Effector memory CD8-positive, alpha-beta T cell (primary cell): ENCODE measurements at regions not wholly inside any gene's neighbourhood (a gene's known extent, or its start where the extent isn't known, plus 50 kb on each side); places are given as distances from the start of the nearest gene placed in this dataset.

Source experiments
- ATAC-seq: fragments of 150-1000 bp; cut with Tn5 transposase; replicated peaks from 2 replicates; pipeline ENCODE4 v1.10.0; 2021; ENCODE audit warnings: mild to moderate bottlenecking, moderate library complexity
- DNase-seq, 3 experiments: peaks; one replicate each; pipeline ENCODE4 v3.0.0; 2021
- H3K27ac Mint-ChIP-seq, 2 donors: one replicate each; pipeline ENCODE4 v1.8.0; 2022; ENCODE audit warnings: mild to moderate bottlenecking in 2 of 2, mixed read lengths in 2 of 2, moderate library complexity in 2 of 2
- H3K27me3 Mint-ChIP-seq, 2 donors: one replicate each; pipeline ENCODE4 v1.8.0; 2022; ENCODE audit warnings: mixed read lengths in 2 of 2
- H3K36me3 Mint-ChIP-seq: one replicate; pipeline ENCODE4 v1.8.0; 2022; ENCODE audit warnings: mild to moderate bottlenecking, moderate library complexity, mixed read lengths; ENCODE audit not compliant: insufficient read depth
- H3K4me1 Mint-ChIP-seq, 2 donors: one replicate each; pipeline ENCODE4 v1.8.0; 2022; ENCODE audit warnings: low read depth in 2 of 2, mixed read lengths in 2 of 2
- H3K4me3 Mint-ChIP-seq, 2 donors: one replicate each; pipeline ENCODE4 v1.8.0; 2022; ENCODE audit warnings: mild to moderate bottlenecking in 2 of 2, mixed read lengths in 2 of 2, moderate library complexity in 2 of 2
- H3K9me3 Mint-ChIP-seq, 2 donors: one replicate each; pipeline ENCODE4 v1.8.0; 2022; ENCODE audit warnings: mixed read lengths in 2 of 2

DNA sequence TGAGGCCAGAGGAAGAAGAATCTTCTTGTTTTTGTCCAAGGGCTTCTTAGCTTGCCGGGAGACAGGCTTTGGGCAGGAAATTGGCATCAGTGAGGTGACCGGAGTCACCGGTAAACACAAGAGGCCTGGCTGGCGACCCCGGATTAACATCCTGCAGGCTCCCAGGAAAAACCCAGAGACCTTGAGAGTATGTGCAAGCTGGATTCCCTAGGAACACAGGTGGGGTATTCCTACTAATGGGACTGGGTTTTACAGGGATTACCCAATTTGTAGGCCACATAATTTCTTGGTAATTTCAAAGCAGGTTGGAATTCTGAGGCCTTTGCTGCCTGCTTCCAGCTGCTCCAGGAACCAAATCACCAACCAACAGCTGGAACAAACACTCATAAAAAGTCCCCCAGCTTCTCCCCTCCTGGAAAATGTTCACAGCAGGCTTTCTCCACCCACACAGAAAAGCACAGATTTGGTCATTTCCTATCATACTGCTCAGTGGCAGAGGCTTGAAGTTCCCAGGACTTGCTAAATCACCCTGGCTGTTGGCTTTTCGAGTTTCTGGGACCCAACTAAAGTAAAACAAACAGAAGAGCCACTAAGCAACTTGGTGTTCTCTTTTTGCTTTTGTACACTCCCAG, 258.8 kb downstream of the IRF8 start:
- ATAC-seq = no peak
- Mint-ChIP-seq H3K36me3 (peaks cover 2% of the 10 kb centered on the region), H3K27me3 (peaks cover 12 to 69% of the 10 kb centered on the region in 2 donors), H3K27ac (no peak overlapping the region), H3K4me3 (no peak overlapping the region), H3K4me1 (no peaks in the 10 kb centered on the region), H3K9me3 (peaks cover 0 to 2% of the 10 kb centered on the region in 2 donors)
- no peak for DNase-seq

DNA sequence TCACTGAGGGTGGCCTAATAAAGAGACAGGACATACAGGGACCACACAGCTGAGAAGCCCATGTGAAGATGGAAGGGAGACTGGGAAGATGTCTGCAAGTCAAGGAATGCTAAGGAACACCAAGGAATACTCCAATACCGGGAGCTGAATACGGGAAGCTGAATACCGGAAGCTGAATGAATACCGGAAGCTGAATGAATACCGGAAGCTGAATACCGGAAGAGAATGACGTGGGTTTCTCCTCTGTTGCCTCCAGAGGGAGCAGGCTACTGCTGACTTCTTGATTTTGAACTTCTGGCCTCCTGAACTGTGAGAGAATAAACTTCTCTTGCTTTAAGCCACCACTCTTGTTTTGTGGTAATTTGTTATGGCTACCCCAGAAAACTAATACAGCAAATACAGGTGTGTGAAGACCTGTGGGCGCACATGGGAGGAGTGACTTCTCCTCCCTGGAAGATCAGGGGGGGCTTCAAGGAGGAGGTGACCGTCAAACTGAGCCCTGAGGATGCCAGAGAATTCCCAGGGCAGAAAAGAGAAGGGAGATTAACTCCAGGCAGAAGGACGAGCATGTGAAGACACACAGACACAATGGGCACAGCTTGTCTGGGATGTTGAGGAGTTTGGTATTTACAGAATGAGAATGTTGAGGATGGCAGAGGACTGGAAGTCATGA, 259.9 kb downstream of the IRF8 start:
- Mint-ChIP-seq H3K36me3 (peaks cover 2% of the 10 kb centered on the region), H3K27ac (peak overlapping the region in 1 of 2 donors; percentile 41), H3K27me3 (peaks cover 6 to 69% of the 10 kb centered on the region in 2 donors)

DNA sequence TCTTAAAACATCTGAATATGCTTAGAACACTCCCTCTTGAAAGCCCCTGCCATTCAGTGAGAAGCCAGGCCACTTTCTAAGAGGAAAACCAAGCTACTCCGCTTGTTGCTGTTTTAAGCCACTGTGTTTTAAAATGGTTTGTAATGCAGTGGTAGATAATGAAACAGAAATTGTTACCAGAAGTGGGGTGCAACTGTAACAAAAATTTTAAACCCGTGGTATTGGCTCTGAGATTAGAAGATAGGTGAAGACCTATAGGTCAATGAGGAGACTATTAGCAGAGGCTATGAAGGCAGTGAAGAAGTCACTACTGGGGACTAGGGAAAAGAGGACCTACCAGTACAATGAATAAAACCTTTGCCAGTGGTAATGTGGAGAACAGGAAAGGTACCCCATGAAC, 266.5 kb downstream of the IRF8 start:
- no peaks in the 10 kb centered on the region for H3K36me3 Mint-ChIP-seq
- no peak overlapping the region for H3K4me3 Mint-ChIP-seq
- H3K4me1 Mint-ChIP-seq = no peaks in the 10 kb centered on the region
- H3K27ac Mint-ChIP-seq = no peak overlapping the region
- DNase-seq = no peak
- peaks cover 4 to 16% of the 10 kb centered on the region in 2 donors for H3K9me3 Mint-ChIP-seq
- ATAC-seq = no peak
- H3K27me3 Mint-ChIP-seq = peaks cover 39 to 79% of the 10 kb centered on the region in 2 donors

More for the DNA sequence above, 259.9 kb downstream of the IRF8 start:
- no peaks in the 10 kb centered on the region for H3K4me1 Mint-ChIP-seq
- ATAC-seq (no peak), DNase-seq (no peak)
- peaks cover 0 to 2% of the 10 kb centered on the region in 2 donors for H3K9me3 Mint-ChIP-seq
- peak overlapping the region in 1 of 2 donors; percentile 38 for H3K4me3 Mint-ChIP-seq

DNA sequence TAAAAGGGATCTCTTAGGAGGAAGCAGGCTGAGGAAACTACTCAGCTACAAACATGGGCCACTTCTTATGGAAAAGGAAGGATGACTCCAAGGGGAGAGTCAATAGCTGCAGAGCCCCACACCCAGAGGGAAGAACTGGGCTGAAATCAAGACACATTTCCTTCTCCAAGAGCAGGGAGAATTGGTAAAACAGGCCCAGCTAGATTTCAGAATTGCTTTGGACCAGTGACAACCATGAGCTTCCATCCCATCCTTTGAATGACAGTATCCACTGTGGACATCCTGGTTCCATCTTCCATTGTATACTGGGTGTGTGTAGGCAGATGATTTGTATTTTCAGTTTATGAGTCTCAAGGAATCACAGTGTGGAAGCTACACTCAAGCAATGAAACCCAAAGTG, 267.5 kb downstream of the IRF8 start:
- DNase-seq = no peak

DNA sequence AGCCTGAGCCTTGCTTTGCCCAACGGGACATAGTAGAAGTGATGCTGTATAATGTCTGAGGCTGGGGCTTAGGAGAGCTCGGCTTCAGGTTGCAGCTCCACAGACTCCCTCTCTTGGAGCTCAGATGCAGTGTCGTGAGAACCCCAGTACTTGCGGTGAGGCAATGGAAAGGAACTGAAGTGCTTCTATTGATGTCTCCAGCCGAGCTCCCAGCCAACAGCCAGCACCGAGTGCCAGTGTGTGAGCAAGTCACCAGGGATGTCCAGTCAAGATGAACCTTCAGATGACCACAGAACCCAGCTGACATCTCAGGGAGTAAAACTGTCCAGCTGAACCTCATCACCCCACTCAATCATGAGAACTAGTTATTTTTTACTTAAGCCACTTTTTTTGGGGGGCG, 268.1 kb downstream of the IRF8 start:
- no peak for ATAC-seq
- Mint-ChIP-seq H3K4me3 (no peak overlapping the region), H3K27me3 (peaks cover 47 to 76% of the 10 kb centered on the region in 2 donors), H3K4me1 (no peaks in the 10 kb centered on the region), H3K9me3 (peaks cover 4 to 16% of the 10 kb centered on the region in 2 donors), H3K27ac (no peak overlapping the region), H3K36me3 (no peaks in the 10 kb centered on the region)
- no peak for DNase-seq

More for the DNA sequence above, 267.5 kb downstream of the IRF8 start:
- no peak for ATAC-seq
- no peak overlapping the region for H3K27ac Mint-ChIP-seq
- H3K4me3 Mint-ChIP-seq = no peak overlapping the region
- no peaks in the 10 kb centered on the region for H3K4me1 Mint-ChIP-seq
- peaks cover 4 to 16% of the 10 kb centered on the region in 2 donors for H3K9me3 Mint-ChIP-seq
- peaks cover 46 to 80% of the 10 kb centered on the region in 2 donors for H3K27me3 Mint-ChIP-seq
- no peaks in the 10 kb centered on the region for H3K36me3 Mint-ChIP-seq

DNA sequence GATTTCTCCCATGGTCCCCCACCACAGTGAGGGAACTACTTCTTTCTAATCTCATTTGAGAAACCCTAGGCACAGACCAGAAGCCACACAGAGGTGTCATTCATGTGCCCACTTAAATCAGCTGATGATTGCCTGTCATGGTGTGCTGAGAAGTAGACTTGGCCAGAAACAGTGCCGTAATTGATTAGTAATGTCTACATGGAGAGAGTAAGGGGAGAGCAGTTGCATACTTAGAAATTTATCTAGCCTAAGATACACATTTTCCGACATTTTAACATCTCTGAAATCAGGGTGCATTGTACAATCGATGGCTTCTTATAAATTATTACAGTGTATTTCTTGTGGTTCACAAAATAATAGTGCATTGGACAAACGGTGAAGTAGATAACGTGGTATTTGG, 271.8 kb downstream of the IRF8 start:
- DNase-seq (no peak), ATAC-seq (no peak)
- Mint-ChIP-seq H3K9me3 (peaks cover 1 to 3% of the 10 kb centered on the region in 2 donors), H3K27me3 (peaks cover 57 to 61% of the 10 kb centered on the region in 2 donors), H3K4me3 (no peak overlapping the region), H3K36me3 (no peaks in the 10 kb centered on the region), H3K4me1 (no peaks in the 10 kb centered on the region), H3K27ac (no peak overlapping the region)

DNA sequence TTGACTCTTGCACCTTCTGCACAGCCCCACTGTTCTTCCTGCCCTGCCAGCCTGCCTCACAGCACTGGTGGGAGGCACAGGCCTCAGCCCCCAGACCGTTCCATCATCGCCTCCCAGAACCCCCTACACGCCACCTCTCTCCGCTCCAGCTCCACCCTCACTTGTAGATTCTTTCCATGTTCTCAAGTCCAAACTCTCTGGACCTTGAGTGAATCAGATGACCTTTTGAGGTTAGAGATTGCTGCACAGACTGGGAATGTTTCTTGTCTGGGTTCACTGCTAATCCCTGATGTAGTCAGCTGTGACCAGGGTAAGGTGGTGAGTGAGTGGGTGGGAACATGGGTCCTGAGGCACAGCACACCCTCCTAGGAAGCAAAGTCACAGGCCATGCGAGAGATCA, 272.4 kb downstream of the IRF8 start:
- no peaks in the 10 kb centered on the region for H3K4me1 Mint-ChIP-seq
- H3K27ac Mint-ChIP-seq = no peak overlapping the region
- ATAC-seq (no peak), DNase-seq (no peak)
- H3K9me3 Mint-ChIP-seq = peaks cover 0 to under 1% of the 10 kb centered on the region in 2 donors
- H3K4me3 Mint-ChIP-seq = no peak overlapping the region
- peaks cover 55 to 58% of the 10 kb centered on the region in 2 donors for H3K27me3 Mint-ChIP-seq
- no peaks in the 10 kb centered on the region for H3K36me3 Mint-ChIP-seq

DNA sequence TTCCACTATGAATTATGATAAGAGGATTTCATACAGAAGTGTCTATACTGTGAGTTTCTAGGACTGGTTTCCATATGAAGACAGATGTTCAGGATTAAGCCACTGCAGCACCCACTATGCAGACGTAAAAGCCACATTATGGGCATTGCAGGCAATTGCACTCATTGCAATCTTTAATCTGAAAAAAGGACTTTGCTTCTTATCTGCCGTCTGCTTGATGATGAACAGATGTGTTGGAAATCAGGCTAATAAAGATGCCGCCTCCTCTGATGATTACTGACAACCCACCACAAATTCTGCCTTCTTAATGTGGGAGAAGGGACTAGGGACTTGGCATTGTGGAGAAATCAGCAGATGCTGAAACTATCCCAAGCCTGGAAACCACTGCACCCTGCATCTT, 276.9 kb downstream of the IRF8 start:
- Mint-ChIP-seq H3K4me3 (no peak overlapping the region), H3K27me3 (peaks cover 28 to 32% of the 10 kb centered on the region in 2 donors), H3K4me1 (no peaks in the 10 kb centered on the region), H3K27ac (no peak overlapping the region), H3K9me3 (no peaks in the 10 kb centered on the region), H3K36me3 (no peaks in the 10 kb centered on the region)
- DNase-seq (no peak), ATAC-seq (no peak)

DNA sequence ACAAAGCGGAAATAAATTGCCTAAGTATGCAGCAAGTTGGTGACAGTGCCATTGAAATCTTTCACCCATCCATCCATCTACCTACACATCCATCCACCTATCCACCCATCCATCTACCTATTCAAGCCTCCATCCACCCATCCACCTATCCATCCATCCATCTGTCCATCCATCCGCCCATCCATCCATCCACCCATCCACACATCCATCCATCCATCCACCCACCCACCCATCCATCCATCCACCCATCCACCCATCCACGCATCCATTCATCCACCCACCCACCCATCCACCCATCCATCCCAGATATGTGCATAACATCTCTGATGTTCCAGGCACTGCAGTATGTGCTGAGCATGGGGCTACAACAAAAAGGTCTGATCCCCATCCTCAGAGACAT, 277.5 kb downstream of the IRF8 start:
- no peak overlapping the region for H3K27ac Mint-ChIP-seq
- H3K4me3 Mint-ChIP-seq = no peak overlapping the region
- no peak for DNase-seq
- H3K4me1 Mint-ChIP-seq = no peaks in the 10 kb centered on the region
- H3K27me3 Mint-ChIP-seq = peaks cover 22 to 27% of the 10 kb centered on the region in 2 donors
- no peaks in the 10 kb centered on the region for H3K9me3 Mint-ChIP-seq
- H3K36me3 Mint-ChIP-seq = no peaks in the 10 kb centered on the region
- no peak for ATAC-seq

DNA sequence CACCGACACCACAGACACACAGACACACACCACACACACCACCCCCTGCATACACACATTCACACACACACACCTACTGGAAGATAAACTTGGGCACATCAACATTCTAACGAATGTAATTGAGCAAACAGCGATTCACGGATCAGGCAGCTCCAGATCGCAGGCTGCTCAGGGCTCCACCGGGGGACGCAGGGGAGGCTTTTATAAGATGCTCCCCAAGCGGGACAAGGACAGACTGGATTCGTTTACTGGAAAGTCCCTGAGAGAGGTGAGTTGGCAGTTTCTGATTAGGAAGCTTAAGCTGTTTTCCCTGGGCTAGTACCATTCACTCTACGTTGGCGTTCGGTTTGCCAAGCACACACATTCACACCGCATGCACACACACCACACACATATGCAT, 281.3 kb downstream of the IRF8 start:
- no peaks in the 10 kb centered on the region for H3K4me1 Mint-ChIP-seq
- H3K27ac Mint-ChIP-seq = no peak overlapping the region
- ATAC-seq = no peak
- H3K4me3 Mint-ChIP-seq = no peak overlapping the region
- peaks cover 0 to 5% of the 10 kb centered on the region in 2 donors for H3K27me3 Mint-ChIP-seq
- DNase-seq = no peak
- no peaks in the 10 kb centered on the region for H3K9me3 Mint-ChIP-seq
- no peaks in the 10 kb centered on the region for H3K36me3 Mint-ChIP-seq

DNA sequence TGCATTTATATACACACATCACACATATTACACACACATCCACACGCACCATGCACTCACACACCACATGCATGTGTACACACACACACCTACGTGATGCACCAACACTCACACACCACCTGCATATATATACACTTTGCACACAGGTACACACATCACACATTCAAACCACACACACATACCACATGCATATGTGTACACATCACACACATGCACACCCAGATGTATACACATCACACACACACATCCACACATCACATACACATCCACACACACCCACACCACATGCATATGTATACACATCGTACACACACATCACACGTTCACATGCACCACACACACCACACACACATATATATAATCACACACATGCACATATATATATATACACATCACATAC, 281.8 kb downstream of the IRF8 start:
- H3K4me3 Mint-ChIP-seq = no peak overlapping the region
- peaks cover 0 to 5% of the 10 kb centered on the region in 2 donors for H3K27me3 Mint-ChIP-seq
- no peaks in the 10 kb centered on the region for H3K9me3 Mint-ChIP-seq
- ATAC-seq (no peak), DNase-seq (no peak)
- no peaks in the 10 kb centered on the region for H3K36me3 Mint-ChIP-seq
- H3K27ac Mint-ChIP-seq = no peak overlapping the region
- no peaks in the 10 kb centered on the region for H3K4me1 Mint-ChIP-seq

DNA sequence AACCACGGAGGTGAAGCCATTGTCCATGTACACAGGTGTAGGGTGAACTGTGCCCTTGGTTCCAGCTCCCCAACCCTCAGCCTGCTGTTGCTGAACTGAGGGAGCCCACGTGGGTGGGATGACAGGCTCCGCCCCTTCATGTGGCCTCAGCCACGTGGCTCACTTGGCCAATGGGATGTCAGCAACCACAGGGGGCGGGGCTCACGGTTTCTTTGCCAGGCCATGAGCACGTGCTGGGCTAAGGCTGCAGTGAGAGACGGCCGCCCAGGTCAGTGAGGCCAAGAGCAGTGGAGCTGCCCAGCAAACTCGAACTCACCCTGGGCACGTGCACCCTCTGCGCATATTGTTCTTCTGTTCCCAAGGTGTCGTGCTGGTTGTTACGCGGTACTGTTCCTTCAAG, 282.6 kb downstream of the IRF8 start:
- no peak for ATAC-seq
- no peaks in the 10 kb centered on the region for H3K36me3 Mint-ChIP-seq
- no peak overlapping the region for H3K27ac Mint-ChIP-seq
- H3K9me3 Mint-ChIP-seq = no peaks in the 10 kb centered on the region
- H3K27me3 Mint-ChIP-seq = peaks cover 0 to 7% of the 10 kb centered on the region in 2 donors
- no peaks in the 10 kb centered on the region for H3K4me1 Mint-ChIP-seq
- no peak overlapping the region for H3K4me3 Mint-ChIP-seq
- DNase-seq = no peak

DNA sequence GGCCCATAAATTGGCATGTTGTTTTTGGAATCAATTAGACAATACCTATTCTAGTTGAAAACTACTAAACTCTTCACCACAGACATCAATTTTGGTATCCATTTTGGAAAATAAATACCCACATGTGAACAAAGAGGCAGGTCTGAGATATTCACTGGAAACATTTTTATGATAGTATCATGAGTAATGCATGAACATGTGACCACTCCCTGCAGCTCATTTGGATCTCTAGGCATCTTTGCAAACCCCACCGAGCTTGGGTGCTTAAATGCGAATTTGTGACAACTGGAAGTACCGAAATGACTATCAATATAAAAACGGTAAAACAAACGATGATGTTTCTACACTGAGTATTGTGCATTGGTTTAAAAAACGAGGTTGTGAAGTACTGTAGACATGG, 285.2 kb downstream of the IRF8 start:
- Mint-ChIP-seq H3K9me3 (no peaks in the 10 kb centered on the region), H3K4me3 (no peak overlapping the region), H3K27me3 (peaks cover 0 to 26% of the 10 kb centered on the region in 2 donors), H3K36me3 (no peaks in the 10 kb centered on the region), H3K4me1 (no peaks in the 10 kb centered on the region), H3K27ac (no peak overlapping the region)
- DNase-seq (no peak), ATAC-seq (no peak)

DNA sequence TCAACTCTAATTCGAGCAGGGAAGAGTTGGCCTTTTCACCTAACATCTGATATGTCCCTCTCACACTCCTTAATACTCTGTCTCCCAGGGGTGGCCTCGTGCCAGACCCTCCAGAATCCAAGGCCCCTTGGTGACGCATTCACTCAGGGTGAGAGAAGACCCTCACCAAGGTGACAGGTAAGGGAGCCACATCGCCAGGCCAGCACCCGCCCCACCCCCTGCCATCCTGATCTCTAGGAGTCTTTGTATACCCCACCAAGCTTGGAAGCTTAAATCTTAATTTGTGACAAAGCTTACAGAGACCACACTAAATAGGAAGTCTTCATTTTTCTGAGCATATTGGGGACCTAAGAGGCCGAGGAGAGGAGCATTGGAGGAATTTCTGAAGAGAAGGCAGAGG, 286.1 kb downstream of the IRF8 start:
- Mint-ChIP-seq H3K9me3 (no peaks in the 10 kb centered on the region), H3K36me3 (no peaks in the 10 kb centered on the region), H3K4me3 (no peak overlapping the region), H3K27me3 (peaks cover 0 to 28% of the 10 kb centered on the region in 2 donors), H3K27ac (no peak overlapping the region), H3K4me1 (no peaks in the 10 kb centered on the region)
- no peak for DNase-seq
- no peak for ATAC-seq
